Suprapubic skin (tissue), 4 donors: ENCODE measurements at regions not wholly inside any gene's neighbourhood (a gene's known extent, or its start where the extent isn't known, plus 50 kb on each side); places are given as distances from the start of the nearest gene placed in this dataset.
A peak's percentile ranks its signal among the peaks of the same experiment; 100 is the strongest.

ENCODE experiments used
- DNase-seq, 2 donors: peaks; one replicate each; pipeline ENCODE4 v3.0.0-alpha.2; 2019; ENCODE audit warnings: low spot score in 2 of 2
- H3K27ac ChIP-seq: fragments of 200-600 bp; sonication (generic); one replicate; pipeline ENCODE4 v1.5.1; 2019
- H3K27me3 ChIP-seq: fragments of 200-600 bp; sonication (generic); one replicate; pipeline ENCODE4 v1.5.1; 2019
- H3K36me3 ChIP-seq: fragments of 200-600 bp; sonication (generic); one replicate; pipeline ENCODE4 v1.5.1; 2019
- H3K4me1 ChIP-seq: fragments of 200-600 bp; sonication (generic); one replicate; pipeline ENCODE4 v1.5.1; 2019
- H3K4me3 ChIP-seq: fragments of 200-600 bp; sonication (generic); one replicate; pipeline ENCODE4 v1.5.1; 2019; ENCODE audit warnings: mild to moderate bottlenecking
- H3K9me3 ChIP-seq: fragments of 200-600 bp; sonication (generic); one replicate; pipeline ENCODE4 v1.5.1; 2019
- CTCF ChIP-seq, 2 donors: fragments of 200-600 bp in 1 of 2; fragments of 450-650 bp in 1 of 2; sonication (generic) in 1 of 2; IDR thresholded peaks; one replicate each; pipeline ENCODE4 v1.5.1; 2016 to 2019; ENCODE audit warnings: antibody characterized with exemption in 2 of 2, mild to moderate bottlenecking in 1 of 2, moderate library complexity in 1 of 2
- EP300 ChIP-seq: sonication (generic); formaldehyde crosslinking; IDR thresholded peaks from one replicate; pipeline ENCODE4 v1.6.1; 2017; ENCODE audit warnings: antibody characterized with exemption
- POLR2A ChIP-seq, 2 donors: fragments of 450-650 bp; IDR thresholded peaks; one replicate each; pipeline ENCODE4 v1.6.1; 2017; ENCODE audit warnings: antibody characterized with exemption in 2 of 2, mild to moderate bottlenecking in 2 of 2, moderate library complexity in 2 of 2
- POLR2AphosphoS5 ChIP-seq, 3 donors: sonication (generic); formaldehyde crosslinking; IDR thresholded peaks; one replicate each; pipeline ENCODE4 v1.6.1; 2017; ENCODE audit warnings: antibody characterized with exemption in 3 of 3
- WGBS: methylation state at CpG from one replicate; pipeline ENCODE4 v1.1.5; 2018; 5-methylcytosine and 5-hydroxymethylcytosine counted together

- Histone ChIP-seq H3K27me3 (no peaks in the 10 kb centered on the region), H3K27ac (peak overlapping the region; percentile 11), H3K9me3 (no peaks in the 10 kb centered on the region), H3K4me3 (no peak overlapping the region), H3K4me1 (peaks cover 15% of the 10 kb centered on the region), H3K36me3 (no peaks in the 10 kb centered on the region)
- TF ChIP-seq POLR2AphosphoS5 (IDR thresholded peaks at IDR 0.05) (no peak), POLR2A (IDR thresholded peaks at IDR 0.05) (no peak), EP300 (no peak), CTCF (IDR thresholded peaks at IDR 0.05) (no peak)
- WGBS, result 66% methylated on average over 9 of the region's 9 CpGs
- DNase-seq, result no peak
These were observed 523.4 kb downstream of the FGF9 start for GRCh38 chr13:22194106-22194805.

- H3K9me3 ChIP-seq, result no peaks in the 10 kb centered on the region
- no peaks in the 10 kb centered on the region for H3K36me3 ChIP-seq
- peaks cover 15% of the 10 kb centered on the region for H3K4me1 ChIP-seq
- WGBS, result 98% methylated on average over 5 of the region's 5 CpGs
- H3K4me3 ChIP-seq, result no peak overlapping the region
- no peak overlapping the region for H3K27ac ChIP-seq
- TF ChIP-seq CTCF (IDR thresholded peaks at IDR 0.05) (no peak), POLR2AphosphoS5 (IDR thresholded peaks at IDR 0.05) (no peak), POLR2A (IDR thresholded peaks at IDR 0.05) (no peak), EP300 (no peak)
- H3K27me3 ChIP-seq, result no peaks in the 10 kb centered on the region
- no peak for DNase-seq
These were observed 524.9 kb downstream of the FGF9 start for GRCh38 chr13:22195726-22196125.

GRCh38 chr13:22196777-22197176 is 525.9 kb downstream of the FGF9 start:
- Histone ChIP-seq H3K4me1 (peaks cover 15% of the 10 kb centered on the region), H3K27ac (no peak overlapping the region), H3K9me3 (no peaks in the 10 kb centered on the region), H3K27me3 (no peaks in the 10 kb centered on the region), H3K4me3 (no peak overlapping the region), H3K36me3 (no peaks in the 10 kb centered on the region)
- TF ChIP-seq CTCF (IDR thresholded peaks at IDR 0.05) (no peak), POLR2AphosphoS5 (IDR thresholded peaks at IDR 0.05) (no peak), POLR2A (IDR thresholded peaks at IDR 0.05) (no peak), EP300 (no peak)
- DNase-seq, result no peak

GRCh38 chr13:22198001-22198400 is 527.1 kb downstream of the FGF9 start:
- H3K27me3 ChIP-seq, result no peaks in the 10 kb centered on the region
- no peaks in the 10 kb centered on the region for H3K36me3 ChIP-seq
- peak overlapping the region; percentile 28 for H3K27ac ChIP-seq
- DNase-seq, result no peak
- 16% methylated on average over 4 of the region's 4 CpGs for WGBS
- TF ChIP-seq POLR2A (IDR thresholded peaks at IDR 0.05) (no peak), POLR2AphosphoS5 (IDR thresholded peaks at IDR 0.05) (no peak), EP300 (no peak), CTCF (IDR thresholded peaks at IDR 0.05) (no peak)
- peaks cover 15% of the 10 kb centered on the region for H3K4me1 ChIP-seq
- no peaks in the 10 kb centered on the region for H3K9me3 ChIP-seq
- H3K4me3 ChIP-seq, result no peak overlapping the region

- Histone ChIP-seq H3K9me3 (no peaks in the 10 kb centered on the region), H3K4me3 (no peak overlapping the region), H3K4me1 (peaks cover 15% of the 10 kb centered on the region), H3K27me3 (no peaks in the 10 kb centered on the region), H3K36me3 (no peaks in the 10 kb centered on the region), H3K27ac (peak overlapping the region; percentile 1)
- TF ChIP-seq POLR2AphosphoS5 (IDR thresholded peaks at IDR 0.05) (no peak), POLR2A (IDR thresholded peaks at IDR 0.05) (no peak), CTCF (IDR thresholded peaks at IDR 0.05) (no peak), EP300 (no peak)
- WGBS, result 25% methylated on average over 10 of the region's 10 CpGs
- no peak for DNase-seq
These were observed 527.9 kb downstream of the FGF9 start for GRCh38 chr13:22198641-22199217.
